ENCODE measurements at regions not wholly inside any gene's neighbourhood (a gene's known extent, or its start where the extent isn't known, plus 50 kb on each side); places are given as distances from the start of the nearest gene placed in this dataset.
"Not testable (repeated sequence)": the region's sequence is repeated elsewhere in the genome, so short reads cannot be mapped to it uniquely, and the experiment has no call there.

DNA sequence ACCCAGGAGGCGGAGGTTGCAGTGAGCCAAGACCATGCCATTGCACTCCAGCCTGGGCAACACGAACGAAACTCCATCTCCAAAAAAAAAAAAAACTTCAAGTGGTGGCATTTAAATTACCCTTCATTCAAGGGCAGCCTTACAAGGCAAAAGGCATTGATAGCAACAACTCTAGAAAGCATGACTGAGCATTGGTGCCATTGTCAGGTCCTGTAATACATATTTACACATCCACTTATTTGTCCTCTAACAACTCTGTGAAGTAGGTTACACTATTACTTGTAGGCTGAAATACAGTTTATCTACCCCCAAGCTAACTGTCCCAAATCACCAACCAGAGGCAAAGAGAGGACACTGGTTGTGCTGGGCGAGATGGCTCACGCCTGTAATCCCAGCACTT is 52.7 kb upstream of the LARP1 start:
- no peak for DNase-seq (ENCODE audit: low spot score)

DNA sequence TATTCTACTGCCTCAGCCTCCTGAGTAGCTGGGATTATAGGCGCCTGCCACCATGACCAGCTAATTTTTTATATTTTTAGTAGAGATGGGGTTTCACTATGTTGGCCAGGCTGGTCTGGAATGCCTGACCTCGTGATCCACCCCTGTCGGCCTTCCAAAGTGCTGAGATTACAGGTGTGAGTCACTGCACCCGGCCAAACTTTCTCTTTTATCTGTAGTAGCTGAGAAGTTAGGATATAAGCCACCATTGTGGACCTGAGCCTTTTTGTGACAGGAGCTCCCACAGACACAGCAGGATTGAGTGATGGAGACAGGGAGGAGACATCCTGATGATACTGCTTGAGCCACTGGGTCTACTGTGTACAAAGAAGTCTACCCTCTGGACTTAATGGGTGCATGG is 53.5 kb upstream of the LARP1 start:
- DNase-seq (ENCODE audit: low spot score), result not testable (repeated sequence)

DNA sequence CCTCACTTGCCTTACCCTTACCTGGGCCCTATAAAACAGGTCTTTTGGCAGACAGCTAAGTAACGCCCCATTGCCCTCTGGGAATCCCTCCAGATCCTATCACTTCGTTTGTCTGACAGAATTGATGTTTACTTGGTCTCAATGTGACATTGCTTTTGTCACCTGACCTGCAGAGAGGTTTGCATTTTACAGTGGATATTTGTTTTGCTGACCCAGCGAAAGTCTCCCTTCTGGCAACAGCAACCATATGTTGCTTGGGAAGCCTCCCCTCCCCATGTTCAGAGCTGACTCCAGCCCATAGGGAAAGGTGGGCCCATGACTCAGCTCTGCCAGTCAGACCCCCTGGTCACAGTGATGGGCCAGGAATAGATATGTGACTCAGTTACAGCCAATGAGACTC is 54.0 kb upstream of the LARP1 start:
- DNase-seq (ENCODE audit: low spot score), result no peak

DNA sequence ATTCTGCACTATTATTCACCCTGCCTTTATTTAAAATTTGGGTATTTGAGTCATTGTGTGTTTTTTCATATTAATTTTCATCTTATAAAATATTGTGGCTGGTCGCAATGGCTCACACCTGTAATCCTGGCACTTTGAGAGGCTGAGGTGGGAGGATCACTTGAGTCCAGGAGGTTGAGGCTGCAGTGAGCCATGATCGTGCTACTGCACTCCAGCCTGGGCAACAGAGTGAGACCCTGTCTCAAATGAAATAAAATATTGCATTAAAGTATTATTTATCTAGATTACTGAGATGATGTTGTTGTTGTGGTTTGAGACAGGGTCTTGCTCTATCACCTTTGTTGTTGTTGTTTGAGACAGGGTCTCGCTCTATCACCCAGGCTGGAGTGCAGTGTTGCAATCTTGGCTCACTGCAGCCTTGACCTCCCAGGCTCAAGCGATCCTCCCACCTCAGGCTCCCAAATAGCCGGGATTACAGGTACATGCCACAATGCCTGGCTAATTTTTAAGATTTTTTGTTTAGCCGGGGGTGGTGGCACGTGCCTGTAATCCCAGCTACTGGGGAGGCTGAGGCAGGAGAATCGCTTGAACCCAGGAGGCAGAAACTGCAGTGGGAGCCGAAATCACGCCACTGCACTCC is 54.8 kb upstream of the LARP1 start:
- DNase-seq (ENCODE audit: low spot score), result not testable (repeated sequence)

DNA sequence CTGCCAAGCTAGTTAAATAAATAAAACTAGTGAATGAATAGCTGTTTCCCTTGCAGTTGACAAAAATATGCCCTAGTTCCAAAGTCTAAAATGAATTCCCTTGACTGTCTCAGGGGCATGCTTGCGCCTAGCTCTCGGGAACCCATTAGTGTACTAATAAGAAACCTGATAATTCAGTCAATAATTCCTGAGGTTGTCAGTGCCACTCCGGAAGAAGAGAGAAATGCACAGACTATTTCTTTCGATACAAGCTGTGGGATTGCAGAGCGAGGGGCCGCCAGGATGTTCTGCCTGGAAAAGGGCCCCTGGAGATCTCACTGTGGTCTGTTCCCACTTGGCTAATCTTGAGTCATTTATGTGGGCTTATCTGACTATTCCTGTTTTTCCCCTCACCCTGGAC is 56.4 kb upstream of the LARP1 start:
- DNase-seq (ENCODE audit: low spot score), result no peak

DNA sequence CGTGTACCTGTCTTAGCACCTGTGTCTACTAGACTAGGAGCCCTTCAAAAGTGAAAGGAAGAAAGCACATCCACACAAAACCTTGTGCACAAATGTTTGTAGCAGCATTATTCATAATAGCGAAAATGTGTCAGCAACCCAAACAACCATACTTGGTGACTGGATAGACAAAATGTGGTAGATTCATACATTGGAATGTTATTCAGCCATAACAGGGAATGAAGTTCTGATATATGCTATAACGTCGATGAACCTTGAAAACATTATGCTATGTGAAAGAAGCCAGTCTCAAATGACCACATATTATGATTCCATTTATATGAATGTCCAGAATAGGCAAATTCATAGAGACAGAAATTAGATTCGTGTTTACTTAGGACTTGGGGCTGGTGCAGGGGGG is 57.8 kb upstream of the LARP1 start:
- DNase-seq (ENCODE audit: low spot score), result no peak

DNA sequence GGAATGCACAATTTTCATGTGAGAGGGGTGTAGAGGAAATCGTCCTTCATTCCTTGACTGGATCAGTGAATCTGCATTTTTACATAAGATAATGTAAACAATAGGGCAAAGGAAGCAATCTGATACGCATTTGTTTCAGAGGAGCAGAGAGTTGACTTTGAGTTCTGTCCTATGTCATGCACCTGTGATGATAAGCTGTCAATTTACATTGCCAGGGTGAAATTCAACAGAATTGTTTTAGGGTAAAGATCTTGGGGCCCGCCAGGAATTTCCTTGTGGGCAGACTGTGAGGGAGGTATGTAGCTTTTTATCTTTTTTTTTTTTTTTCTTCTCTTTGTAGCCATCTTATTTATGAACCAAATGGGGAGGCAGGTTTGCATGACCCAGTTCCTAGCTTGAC is 58.3 kb upstream of the LARP1 start:
- DNase-seq (ENCODE audit: low spot score), result no peak

DNA sequence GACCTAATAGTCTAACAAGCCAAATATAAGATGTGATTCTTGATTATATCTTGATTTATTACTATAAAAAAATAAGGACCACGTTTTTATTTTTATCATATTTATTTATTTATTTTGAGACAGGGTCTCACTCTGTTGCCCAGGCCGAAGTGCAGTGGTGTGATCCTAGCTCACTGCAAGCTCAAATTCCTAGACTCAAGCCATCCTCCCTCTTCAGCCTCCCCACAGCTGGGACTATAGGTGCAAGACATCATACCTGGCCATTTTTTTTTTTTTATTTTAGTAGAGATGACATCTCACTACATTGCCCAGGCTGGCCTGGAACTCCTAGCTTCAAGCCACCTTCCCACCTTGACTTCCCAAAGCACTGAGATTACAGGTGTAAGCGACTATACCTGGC is 61.0 kb upstream of the LARP1 start:
- no peak for DNase-seq (ENCODE audit: low spot score)

DNA sequence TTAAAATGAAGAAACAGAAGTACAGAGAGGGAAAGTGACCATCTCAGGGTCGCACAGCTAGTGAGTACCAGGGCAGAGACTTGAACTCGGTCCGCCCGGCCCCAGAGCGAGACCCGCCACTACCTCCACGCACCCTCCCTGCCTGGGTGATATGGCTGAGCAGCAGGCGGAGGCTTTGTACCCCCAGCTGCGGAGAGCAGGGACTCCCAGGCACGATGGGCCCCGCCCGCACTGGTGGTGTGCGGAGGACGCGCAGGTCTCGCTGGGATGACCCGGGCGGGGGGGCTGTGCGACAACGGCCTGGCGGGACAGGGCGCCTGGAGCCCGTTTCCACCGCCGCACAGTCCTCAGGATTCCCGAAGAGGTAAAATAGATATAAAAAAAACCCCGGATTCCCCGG is 64.7 kb upstream of the LARP1 start:
- no peak for DNase-seq (ENCODE audit: low spot score)

DNA sequence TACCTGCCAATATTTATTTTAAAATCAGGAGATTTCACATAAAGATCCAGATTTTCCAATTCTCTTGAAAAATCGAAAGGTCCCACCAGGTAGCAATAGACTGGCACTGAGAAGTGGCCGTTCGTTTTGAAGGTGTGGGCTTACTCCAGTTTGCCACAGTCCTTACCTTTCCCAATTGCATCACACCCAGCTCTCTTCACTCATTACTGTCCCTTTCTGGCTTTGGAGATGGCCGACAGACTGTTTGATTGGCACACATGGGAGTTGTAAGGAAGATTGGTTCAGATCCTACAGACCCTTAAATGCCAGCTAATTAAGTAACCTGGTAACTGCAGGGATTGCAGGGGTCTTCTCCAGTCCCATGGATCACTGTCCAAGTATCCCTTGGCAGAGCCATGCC is 68.7 kb upstream of the LARP1 start:
- no peak for DNase-seq (ENCODE audit: low spot score)

DNA sequence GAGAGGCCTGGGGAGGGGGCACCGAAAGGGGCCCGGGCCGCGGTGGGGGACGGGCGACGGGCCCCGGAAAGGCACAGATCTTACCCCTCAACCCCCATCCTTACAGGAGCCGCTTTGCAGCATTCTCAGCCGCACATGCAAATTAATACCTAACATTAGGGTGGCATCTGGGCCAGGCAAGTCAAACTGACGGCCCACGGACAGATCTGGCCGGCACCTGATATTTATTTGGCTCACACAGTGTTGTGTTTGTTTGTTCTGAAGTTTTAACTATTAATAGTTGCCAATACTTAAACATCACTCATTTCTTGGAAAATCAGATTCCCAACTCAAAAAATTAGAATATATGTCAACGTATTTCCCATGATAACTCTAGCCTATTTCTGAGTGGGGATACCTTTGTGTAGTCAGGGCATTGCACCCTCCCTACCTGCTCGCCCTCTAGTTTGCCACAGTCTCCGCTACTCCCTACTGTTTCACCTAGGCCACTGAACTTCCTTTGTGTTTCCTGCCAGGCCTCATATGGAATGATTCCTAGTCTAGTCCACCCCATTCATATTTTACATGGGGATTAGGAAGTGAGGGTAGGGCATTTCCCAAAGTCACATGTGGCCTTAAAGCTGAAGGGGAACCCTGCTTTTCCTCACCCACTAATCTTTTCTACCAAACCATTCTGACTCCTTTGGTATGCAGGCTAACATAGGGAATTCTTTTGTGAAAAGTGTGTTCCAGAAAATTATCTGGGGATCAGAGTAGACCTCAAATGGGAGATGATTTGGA is 71.9 kb upstream of the LARP1 start:
- no peak for DNase-seq (ENCODE audit: low spot score)

DNA sequence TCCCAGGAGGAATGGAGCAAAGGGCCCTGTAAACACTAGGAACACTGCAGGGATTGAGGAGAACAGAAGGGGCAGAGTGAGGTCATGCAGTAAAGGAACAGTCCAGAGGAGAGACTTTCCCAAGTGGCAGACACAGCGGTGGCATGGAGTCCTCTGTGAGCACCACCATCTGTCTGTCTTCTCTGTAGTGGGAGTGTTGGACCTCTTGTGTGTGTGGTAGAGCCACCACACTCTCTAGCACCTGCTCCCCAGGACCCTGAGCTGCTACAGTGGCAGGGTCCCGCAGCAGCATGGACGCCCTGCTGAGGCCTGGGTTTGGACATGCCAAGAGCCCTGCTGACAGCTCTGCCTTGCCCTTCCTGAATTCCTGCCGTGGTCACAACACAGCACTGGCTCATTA is 75.7 kb upstream of the LARP1 start:
- DNase-seq (ENCODE audit: low spot score), result no peak

DNA sequence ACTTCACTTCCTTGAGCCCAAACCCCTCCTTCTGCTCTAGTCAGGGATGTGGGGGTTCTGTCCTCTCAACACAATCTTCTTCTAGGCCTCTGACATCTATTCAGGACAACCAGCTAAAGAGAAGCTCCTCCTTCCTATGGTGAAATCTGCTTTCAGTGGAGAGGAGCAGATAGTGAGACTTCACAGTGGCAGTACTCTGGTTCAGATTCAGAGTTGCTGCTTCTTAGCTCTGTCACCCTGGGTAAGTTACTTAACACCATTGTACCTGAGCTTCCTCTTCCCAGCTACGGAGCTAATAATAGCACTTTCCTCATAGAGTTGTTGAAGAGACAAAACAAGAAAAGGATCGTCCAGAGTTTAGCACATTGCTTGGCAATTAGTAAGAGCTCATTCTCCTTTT is 77.3 kb upstream of the LARP1 start:
- DNase-seq (ENCODE audit: low spot score), result no peak

DNA sequence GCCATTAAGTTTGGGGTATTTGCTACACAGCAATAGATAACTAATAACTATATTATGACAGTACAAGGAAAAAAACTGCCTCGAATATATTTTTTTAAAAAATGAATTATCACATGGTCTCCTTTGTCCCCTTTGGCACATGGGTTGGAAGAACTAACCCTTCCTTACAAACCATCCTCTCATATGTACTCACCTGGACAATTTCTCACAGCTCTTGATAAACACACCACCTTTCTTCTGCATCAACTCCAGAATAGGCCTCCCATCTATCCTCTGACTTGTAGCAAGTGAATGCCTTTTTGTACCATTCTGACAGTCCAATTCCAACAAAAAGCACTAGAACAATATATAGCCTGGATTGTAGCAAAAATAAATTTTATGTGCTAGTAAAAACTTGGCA is 78.7 kb upstream of the LARP1 start:
- no peak for DNase-seq (ENCODE audit: low spot score)

DNA sequence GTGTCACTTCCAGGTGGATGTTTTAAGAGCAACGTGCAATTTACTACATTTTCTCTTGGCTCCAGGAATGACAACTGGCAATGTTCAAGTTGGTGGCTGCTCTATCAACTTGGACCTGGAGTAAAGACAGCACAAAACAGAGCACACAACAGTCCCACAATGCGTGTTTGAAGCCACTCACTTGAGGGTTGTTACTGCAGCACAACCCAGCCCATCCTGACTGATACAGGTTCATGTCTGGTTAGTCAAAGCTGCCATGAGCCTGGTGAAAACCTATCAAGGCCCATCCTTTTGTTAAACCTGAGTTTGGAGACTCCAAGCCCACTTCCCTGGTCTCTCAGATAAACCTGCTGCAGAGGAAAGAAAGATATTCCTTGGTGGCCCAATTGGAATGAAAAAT is 81.1 kb upstream of the LARP1 start:
- DNase-seq (ENCODE audit: low spot score), result no peak

DNA sequence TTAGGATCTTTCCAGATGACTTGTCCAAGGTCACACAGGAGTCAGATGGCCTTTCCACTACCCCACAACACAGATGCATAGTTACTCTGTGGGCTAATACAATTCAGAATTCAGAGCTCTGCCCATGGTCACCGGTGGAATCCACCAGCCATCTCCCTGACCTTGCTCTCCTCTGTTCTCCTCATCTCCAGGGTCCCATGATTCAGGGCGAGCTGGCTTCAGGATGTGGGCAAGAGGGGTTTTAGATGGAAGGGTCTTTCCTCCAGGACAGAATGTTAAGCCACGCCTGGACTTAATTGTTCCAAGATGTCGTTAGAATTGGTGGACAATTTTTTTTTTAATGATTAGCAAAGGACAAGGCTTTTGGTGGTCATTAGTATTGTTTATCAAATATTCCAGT is 81.7 kb upstream of the LARP1 start:
- no peak for DNase-seq (ENCODE audit: low spot score)

DNA sequence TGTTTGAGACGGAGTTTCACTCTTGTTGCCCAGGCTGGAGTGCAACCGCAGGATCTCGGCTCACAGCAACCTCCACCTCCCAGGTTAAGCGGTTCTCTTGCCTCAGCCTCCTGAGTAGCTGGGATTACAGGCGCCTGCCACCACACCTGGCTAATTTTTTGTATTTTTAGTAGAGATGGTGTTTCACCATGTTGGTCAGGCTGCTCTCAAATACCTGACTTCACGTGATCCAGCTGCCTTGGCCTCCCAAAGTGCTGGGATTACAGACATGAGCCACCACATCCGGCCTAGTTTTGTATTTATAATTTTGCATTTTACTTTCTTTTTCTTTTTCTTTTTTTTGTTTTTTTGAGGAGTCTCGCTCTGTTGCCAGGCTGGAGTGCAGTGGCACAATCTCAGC is 85.3 kb upstream of the LARP1 start:
- not testable (repeated sequence) for DNase-seq (ENCODE audit: low spot score)

DNA sequence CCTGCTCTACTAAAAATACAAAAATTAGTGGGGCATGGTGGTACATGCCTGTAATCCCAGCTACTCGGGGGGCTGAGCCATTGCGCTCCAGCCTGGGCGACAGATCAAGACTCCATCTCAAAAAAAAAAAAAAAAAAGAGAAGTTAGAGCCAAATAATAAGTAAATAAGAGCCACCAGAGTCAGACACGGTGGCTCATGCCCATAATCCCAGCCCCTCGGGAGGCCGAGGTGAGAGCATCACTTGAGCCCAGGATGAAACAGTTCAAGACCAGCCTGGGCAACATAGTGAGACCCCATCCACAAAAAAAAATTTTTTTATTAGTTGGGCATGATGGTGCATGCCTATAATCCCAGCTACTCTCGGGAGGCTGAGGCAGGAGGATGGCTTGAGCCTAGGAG is 85.8 kb upstream of the LARP1 start:
- no peak for DNase-seq (ENCODE audit: low spot score)

DNA sequence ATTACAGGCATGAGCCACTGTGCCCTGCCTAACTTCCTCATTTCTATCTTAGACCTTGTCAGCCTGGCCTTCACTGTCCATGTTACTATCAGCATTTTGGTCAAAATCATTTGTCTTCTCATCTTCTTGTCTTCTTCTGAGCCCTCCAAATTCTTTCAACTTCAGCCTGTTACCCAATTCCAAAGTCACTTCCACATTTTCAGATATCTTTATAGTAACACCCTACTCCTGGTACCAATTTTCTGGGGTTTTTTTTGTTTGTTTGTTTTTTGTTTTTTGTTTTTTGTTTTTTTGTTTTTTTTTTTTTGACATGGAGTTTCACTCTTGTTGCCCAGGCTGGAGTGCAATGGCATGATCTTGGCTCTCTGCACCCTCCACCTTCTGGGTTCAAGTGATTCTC is 90.3 kb upstream of the LARP1 start:
- no peak for DNase-seq (ENCODE audit: low spot score)

DNA sequence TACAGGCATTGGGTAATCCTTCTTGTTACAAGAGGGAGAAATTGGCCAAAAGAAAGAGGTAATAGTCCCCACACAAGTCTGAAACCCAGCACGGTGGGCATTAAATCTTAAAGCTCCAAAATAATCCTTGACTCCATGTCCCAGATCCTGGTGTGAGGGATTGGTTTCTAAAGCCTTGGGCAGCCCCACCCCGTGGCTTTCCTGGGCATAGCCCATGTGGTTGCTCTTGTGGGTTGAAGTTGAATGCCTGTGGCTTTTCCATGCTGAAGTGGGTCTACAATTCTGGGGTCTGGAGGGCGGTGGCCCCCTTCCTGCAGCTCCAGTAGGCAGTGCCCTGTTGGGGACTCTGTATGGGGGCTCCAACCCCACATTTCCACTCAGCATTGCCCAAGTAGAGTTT is 91.8 kb upstream of the LARP1 start:
- DNase-seq (ENCODE audit: low spot score), result no peak

DNA sequence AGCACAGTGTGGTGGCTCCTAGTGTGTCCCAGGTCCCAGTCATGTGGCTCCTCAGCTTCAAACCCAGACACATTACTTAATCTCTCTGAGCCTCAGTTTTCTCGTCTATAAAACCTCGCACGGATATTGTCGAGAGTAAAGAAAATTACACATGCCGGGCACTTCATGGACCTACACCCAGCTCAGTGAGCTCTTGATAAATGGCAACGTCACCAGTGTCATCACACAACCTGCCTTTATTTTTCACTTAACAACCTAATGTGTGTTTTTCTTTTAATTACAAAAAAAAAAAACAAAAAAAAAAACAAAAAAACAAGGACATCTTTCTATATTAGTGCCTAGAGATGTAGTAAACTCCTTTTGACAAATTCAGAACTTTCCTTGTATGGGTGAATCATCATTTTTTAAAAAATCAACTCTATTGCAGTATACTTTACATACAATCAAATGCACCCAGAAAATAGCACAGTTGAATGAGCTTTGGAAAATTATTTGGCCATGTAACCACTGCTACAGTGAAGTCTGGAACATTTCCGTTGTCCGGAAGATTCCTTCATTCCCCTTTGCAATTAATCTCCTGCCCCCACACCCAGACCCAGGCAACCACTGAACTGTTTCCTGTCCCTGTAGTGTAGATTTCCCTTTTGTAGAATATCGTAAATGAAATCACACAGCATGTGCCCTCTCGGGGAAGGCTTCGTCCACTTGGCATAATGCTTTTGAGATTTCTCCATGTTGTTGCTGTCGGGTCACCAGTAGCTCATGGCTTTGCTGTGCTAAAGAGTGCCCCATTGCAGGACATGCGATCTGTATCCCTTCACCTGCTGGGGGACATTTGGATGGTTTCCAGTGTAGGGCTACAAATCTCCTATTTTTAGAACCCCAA is 100.4 kb upstream of the LARP1 start:
- no peak for DNase-seq (ENCODE audit: low spot score)

DNA sequence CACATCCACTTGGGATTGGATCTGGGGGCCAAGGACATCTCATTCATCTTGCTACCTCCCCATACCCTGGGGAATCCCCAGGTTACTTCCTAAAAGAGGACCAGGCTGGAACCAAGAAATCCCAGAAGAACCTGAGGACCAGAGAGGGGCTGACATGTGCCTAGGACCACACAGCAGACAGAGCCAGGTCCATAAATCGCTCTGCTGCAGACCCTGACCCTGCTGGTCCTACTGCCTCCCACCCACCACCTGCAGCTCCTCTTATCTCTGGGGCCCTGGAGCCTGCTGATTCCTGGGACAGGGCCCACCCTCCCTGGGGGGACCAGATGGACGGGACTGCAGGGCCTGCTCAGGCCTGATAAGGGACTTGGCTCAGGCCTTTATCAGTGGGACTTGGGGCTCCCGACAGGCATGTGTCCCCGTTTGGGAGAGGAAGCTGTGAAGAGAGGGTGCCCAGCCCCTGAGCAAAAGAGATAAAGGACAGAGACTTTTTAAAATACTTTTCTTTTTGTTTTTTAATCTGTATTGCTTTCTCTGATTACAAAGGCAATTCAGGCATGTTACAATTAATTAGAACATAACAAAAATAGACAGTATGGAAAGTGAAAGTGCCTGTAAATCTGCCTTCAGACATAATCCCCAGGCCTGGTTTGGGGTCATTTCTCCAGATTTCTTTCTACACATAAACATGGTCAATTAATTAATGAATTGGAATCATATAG is 101.3 kb upstream of the LARP1 start:
- DNase-seq (ENCODE audit: low spot score), result no peak

DNA sequence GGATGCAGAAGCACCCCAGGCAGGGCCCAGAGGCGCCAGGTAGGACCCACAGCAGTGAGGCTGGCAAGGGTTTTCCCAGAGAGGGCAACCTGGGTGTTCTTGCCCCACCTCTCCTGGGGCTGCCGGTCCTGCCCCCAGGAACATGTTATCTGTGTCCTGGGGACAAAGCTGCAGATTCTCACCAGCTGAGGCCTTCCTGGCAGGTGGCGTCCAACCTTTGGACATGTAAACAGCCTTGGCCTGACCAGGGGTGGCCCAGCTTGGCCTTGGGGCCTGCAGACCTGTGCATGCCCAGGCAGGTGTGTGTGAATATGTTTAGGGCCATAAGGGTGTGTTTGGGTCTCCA is 101.8 kb upstream of the LARP1 start:
- DNase-seq (ENCODE audit: low spot score), result no peak
